ENCODE measurements at regions not wholly inside any gene's neighbourhood (a gene's known extent, or its start where the extent isn't known, plus 50 kb on each side); places are given as distances from the start of the nearest gene placed in this dataset.
"Not testable (repeated sequence)": the region's sequence is repeated elsewhere in the genome, so short reads cannot be mapped to it uniquely, and the experiment has no call there.

GRCh38 chr12:75742048-75742447 lies 230.6 kb upstream of the KRR1 start (continued):
- TF ChIP-seq MTF1 (CRISPR knock-in tag; IDR thresholded peaks at IDR 0.05) (no peak), TEAD3 (CRISPR knock-in tag; optimal IDR thresholded peaks at IDR 0.05; ENCODE audit: borderline replicate concordance) (no peak), ZFP1 (CRISPR knock-in tag; IDR thresholded peaks at IDR 0.05) (no peak), ATF6 (CRISPR knock-in tag; conservative IDR thresholded peaks at IDR 0.05) (no peak)

GRCh38 chr12:75739912-75740311 lies 228.5 kb upstream of the KRR1 start:
- H3K9me3 ChIP-seq (ENCODE audit: low read length): no peaks in the 10 kb centered on the region
- DNase-seq (ENCODE audit: low spot score): no peak
- ChIA-PET POLR2A (no interaction called here), CTCF (ENCODE audit: low intra/inter-chr PET ratio, low total read pairs) (no interaction called here)
- H2AFZ ChIP-seq (ENCODE audit: low read length): no peak overlapping the region
- H3K27me3 ChIP-seq (ENCODE audit: control insufficient read depth in 1 of 2, insufficient read depth in 2 of 2, low read length in 2 of 2): no peaks in the 10 kb centered on the region
- no peak overlapping the region for H3K4me2 ChIP-seq (ENCODE audit: low read depth, low read length)
- H3K4me1 ChIP-seq (ENCODE audit: insufficient read depth, low read length): peaks cover 38% of the 10 kb centered on the region
- H4K20me1 ChIP-seq (ENCODE audit: insufficient read depth, low read length): no peaks in the 10 kb centered on the region
- no TSS peak for BruUV-seq (replicated peaks)
- WGBS (ENCODE audit: low lambda C conversion rate): 90% methylated on average over 1 of the region's 1 CpG
- in situ Hi-C loops (cut with HindIII; ENCODE audit: extremely low pct_ligation_motif_present, low pct_unique_long_range_greater_than_20kb): no loop called here
- H3K9ac ChIP-seq (ENCODE audit: insufficient read depth, low read depth, low read length): no peak overlapping the region
- no peak for FAIRE-seq
- ATAC-seq: no peak
- no peak overlapping the region for H3K4me3 ChIP-seq (replicated peaks in 1 of 3; ENCODE audit: insufficient read depth in 1 of 3, low read depth in 2 of 3, low read length in 3 of 3)
- no peaks in the 10 kb centered on the region for H3K36me3 ChIP-seq (replicated peaks in 1 of 2; ENCODE audit: control insufficient read depth in 1 of 2, insufficient read depth in 2 of 2, low read length in 2 of 2)
- H3K27ac ChIP-seq (ENCODE audit: extremely low read length, insufficient read depth, low read length): no peak overlapping the region
- intact Hi-C loops (cut with micrococcal nuclease; ENCODE audit: unreplicated experiment): no loop called here
- no peak for TF ChIP-seq GTF2F1 (IDR thresholded peaks at IDR 0.05; ENCODE audit: low read length)
- TF ChIP-seq AGO2 (optimal IDR thresholded peaks at IDR 0.05; ENCODE audit: low read depth, low read length): no peak
- no peak for TF ChIP-seq SATB2 (CRISPR knock-in tag; IDR thresholded peaks at IDR 0.05)
- TF ChIP-seq ZNF747 (CRISPR knock-in tag; IDR thresholded peaks at IDR 0.05; ENCODE audit: borderline replicate concordance): no peak
- no peak for TF ChIP-seq ZNF282 (IDR thresholded peaks at IDR 0.05; ENCODE audit: partially characterized antibody)
- no peaks in the 10 kb centered on the region for H3K79me2 ChIP-seq (ENCODE audit: insufficient read depth, low read length)

- FAIRE-seq; CTCF ChIA-PET (ENCODE audit: low intra/inter-chr PET ratio, low total read pairs); H3K9me3 ChIP-seq (ENCODE audit: low read length); H3K27ac ChIP-seq (ENCODE audit: extremely low read length, insufficient read depth, low read length); H3K36me3 ChIP-seq (replicated peaks in 1 of 2; ENCODE audit: control insufficient read depth in 1 of 2, insufficient read depth in 2 of 2, low read length in 2 of 2); H2AFZ ChIP-seq (ENCODE audit: low read length); H3K4me2 ChIP-seq (ENCODE audit: low read depth, low read length); BruUV-seq (replicated peaks); in situ Hi-C loops (cut with HindIII; ENCODE audit: extremely low pct_ligation_motif_present, low pct_unique_long_range_greater_than_20kb); intact Hi-C loops (cut with micrococcal nuclease; ENCODE audit: unreplicated experiment); DNase-seq (ENCODE audit: low spot score); ATAC-seq; POLR2A ChIA-PET; H3K9ac ChIP-seq (ENCODE audit: insufficient read depth, low read depth, low read length); H3K27me3 ChIP-seq (ENCODE audit: control insufficient read depth in 1 of 2, insufficient read depth in 2 of 2, low read length in 2 of 2); H4K20me1 ChIP-seq (ENCODE audit: insufficient read depth, low read length); H3K4me3 ChIP-seq (replicated peaks in 1 of 3; ENCODE audit: insufficient read depth in 1 of 3, low read depth in 2 of 3, low read length in 3 of 3); H3K79me2 ChIP-seq (ENCODE audit: insufficient read depth, low read length): not testable (repeated sequence)
- H3K4me1 ChIP-seq (ENCODE audit: insufficient read depth, low read length): peaks cover 37% of the 10 kb centered on the region
- 88% methylated on average over 2 of the region's 2 CpGs for WGBS (ENCODE audit: low lambda C conversion rate)
Observed at GRCh38 chr12:75739098-75739497, 227.7 kb upstream of the KRR1 start.
